Lung (tissue), 11 donors: ENCODE measurements at regions not wholly inside any gene's neighbourhood (a gene's known extent, or its start where the extent isn't known, plus 50 kb on each side); places are given as distances from the start of the nearest gene placed in this dataset.

ENCODE experiments used
- ATAC-seq: fragments of 200-7000 bp; cut with Tn5 transposase; one replicate; pipeline ENCODE4 v1.9.1; 2020; ENCODE audit warnings: moderate number of reproducible peaks; ENCODE audit not compliant: insufficient read depth, low FRiP score
- DNase-seq, 3 donors: peaks; one replicate each; pipeline ENCODE4 v3.0.0-alpha.2; 2013 to 2017
- H3K27ac ChIP-seq, 2 donors: one replicate each; pipeline ENCODE4 v1.5.1; 2013; ENCODE audit warnings: mild to moderate bottlenecking in 2 of 2, moderate library complexity in 2 of 2, control low read depth in 1 of 2, inconsistent platforms in 1 of 2, low read depth in 1 of 2, low read length in 1 of 2
- H3K27me3 ChIP-seq, 3 donors: one replicate each; pipeline ENCODE4 v1.5.1; 2013; ENCODE audit warnings: low read length in 2 of 3; ENCODE audit not compliant: control insufficient read depth in 3 of 3, insufficient read depth in 3 of 3
- H3K36me3 ChIP-seq, 4 donors: one replicate each; pipeline ENCODE4 v1.5.1; 2013; ENCODE audit warnings: low read length in 4 of 4, mild to moderate bottlenecking in 1 of 4, moderate library complexity in 1 of 4; ENCODE audit not compliant: control insufficient read depth in 4 of 4, insufficient read depth in 4 of 4
- H3K4me1 ChIP-seq, 5 donors: one replicate each; pipeline ENCODE4 v1.5.1; 2013; ENCODE audit warnings: low read length in 5 of 5, mild to moderate bottlenecking in 2 of 5, moderate library complexity in 1 of 5; ENCODE audit not compliant: control insufficient read depth in 5 of 5, insufficient read depth in 5 of 5
- H3K4me3 ChIP-seq: one replicate; pipeline ENCODE4 v1.5.1; 2013; ENCODE audit warnings: mild to moderate bottlenecking, control low read depth, moderate library complexity
- H3K9ac ChIP-seq, 2 donors: one replicate each; pipeline ENCODE4 v1.5.1; 2013; ENCODE audit warnings: low read length in 2 of 2, control low read depth in 1 of 2; ENCODE audit not compliant: insufficient read depth in 1 of 2
- H3K9me3 ChIP-seq, 4 donors: one replicate each; pipeline ENCODE4 v1.5.1; 2013; ENCODE audit warnings: low read length in 3 of 4, mild to moderate bottlenecking in 1 of 4, moderate library complexity in 1 of 4; ENCODE audit not compliant: control insufficient read depth in 4 of 4, insufficient read depth in 3 of 4
- CTCF ChIP-seq: IDR thresholded peaks from 2 replicates; pipeline ENCODE4 v1.5.1; 2012; ENCODE audit warnings: mild to moderate bottlenecking; ENCODE audit errors: control extremely low read depth, extremely low read depth
- WGBS, 2 donors: extraction: QIAGEN DNeasy Blood & Tissue Kit; methylation state at CpG; one replicate each; pipeline ENCODE4 v1.1.7; 2013; 5-methylcytosine and 5-hydroxymethylcytosine counted together
- donor health status: control.
- donor health status: control.
- donor health status: Bipolar disorder and iron deficiency.
- donor health status: healthy.
- donor health status: DM: yes; HTN: yes; CAD: no.

- Histone ChIP-seq H3K27me3 (no peaks in the 10 kb centered on the region), H3K27ac (no peak overlapping the region), H3K9me3 (no peaks in the 10 kb centered on the region), H3K4me1 (peaks cover 0 to 36% (median 13%) of the 10 kb centered on the region in 5 donors), H3K36me3 (no peaks in the 10 kb centered on the region), H3K9ac (no peak overlapping the region), H3K4me3 (no peak overlapping the region)
- WGBS, 2 donors, result 90 to 92% methylated on average over 4 of the region's 4 CpGs
- DNase-seq (peak in 1 of 3 donors; percentile 29), ATAC-seq (no peak)
- no peak for TF ChIP-seq CTCF
These were observed 410.9 kb upstream of the TCF4 start for GRCh38 chr18:55998801-55999385.

GRCh38 chr18:55998071-55998522 lies 410.1 kb upstream of the TCF4 start:
- Histone ChIP-seq H3K27me3 (no peaks in the 10 kb centered on the region), H3K4me1 (peaks cover 0 to 36% (median 13%) of the 10 kb centered on the region in 5 donors), H3K36me3 (no peaks in the 10 kb centered on the region), H3K27ac (no peak overlapping the region), H3K4me3 (no peak overlapping the region), H3K9ac (peak overlapping the region in 1 of 2 donors; percentile 47), H3K9me3 (no peaks in the 10 kb centered on the region)
- TF ChIP-seq CTCF, result no peak
- DNase-seq, result peak; percentile 55 to 83 (median 78)
- ATAC-seq, result no peak
- WGBS, 2 donors, result 62 to 84% methylated on average over 11 of the region's 11 CpGs

- 32 to 37% methylated on average over 6 of the region's 6 CpGs for WGBS, 2 donors
- no peak for TF ChIP-seq CTCF
- H3K9ac ChIP-seq, result no peak overlapping the region
- H3K9me3 ChIP-seq, result no peaks in the 10 kb centered on the region
- H3K4me3 ChIP-seq, result no peak overlapping the region
- H3K27ac ChIP-seq, result no peak overlapping the region
- no peaks in the 10 kb centered on the region for H3K36me3 ChIP-seq
- no peak for ATAC-seq
- peak in 1 of 3 donors; percentile 31 for DNase-seq
- H3K27me3 ChIP-seq, result no peaks in the 10 kb centered on the region
- peaks cover 0 to 36% (median 13%) of the 10 kb centered on the region in 5 donors for H3K4me1 ChIP-seq
These were observed 409.2 kb upstream of the TCF4 start for GRCh38 chr18:55997151-55997561.

- ATAC-seq (no peak), DNase-seq (no peak)
- Histone ChIP-seq H3K9me3 (no peaks in the 10 kb centered on the region), H3K27ac (no peak overlapping the region), H3K9ac (no peak overlapping the region), H3K27me3 (no peaks in the 10 kb centered on the region), H3K36me3 (no peaks in the 10 kb centered on the region), H3K4me1 (peaks cover 0 to 36% (median 13%) of the 10 kb centered on the region in 5 donors), H3K4me3 (no peak overlapping the region)
- WGBS, 2 donors, result 60 to 74% methylated on average over 5 of the region's 5 CpGs
- no peak for TF ChIP-seq CTCF
These were observed 408.7 kb upstream of the TCF4 start for GRCh38 chr18:55996717-55997116.
